ENCODE measurements at regions not wholly inside any gene's neighbourhood (a gene's known extent, or its start where the extent isn't known, plus 50 kb on each side); places are given as distances from the start of the nearest gene placed in this dataset.

- no peak for TF ChIP-seq CTCF (IDR thresholded peaks at IDR 0.05; ENCODE audit: low read length)
- no peak for TF ChIP-seq EZH2 (optimal IDR thresholded peaks at IDR 0.05; ENCODE audit: low read depth, low read length)
Observed at GRCh38 chr3:159200176-159200575, 398.3 kb downstream of the MFSD1 start.

Measured in MM.1S (cell line).